Hypothalamus (tissue), 51 donors: ENCODE measurements at regions not wholly inside any gene's neighbourhood (a gene's known extent, or its start where the extent isn't known, plus 50 kb on each side); places are given as distances from the start of the nearest gene placed in this dataset.

Experiments
- DNase-seq, 51 donors: peaks; one replicate each; lab custom pipeline; 2025; lab: John Stamatoyannopoulos, UW

DNA sequence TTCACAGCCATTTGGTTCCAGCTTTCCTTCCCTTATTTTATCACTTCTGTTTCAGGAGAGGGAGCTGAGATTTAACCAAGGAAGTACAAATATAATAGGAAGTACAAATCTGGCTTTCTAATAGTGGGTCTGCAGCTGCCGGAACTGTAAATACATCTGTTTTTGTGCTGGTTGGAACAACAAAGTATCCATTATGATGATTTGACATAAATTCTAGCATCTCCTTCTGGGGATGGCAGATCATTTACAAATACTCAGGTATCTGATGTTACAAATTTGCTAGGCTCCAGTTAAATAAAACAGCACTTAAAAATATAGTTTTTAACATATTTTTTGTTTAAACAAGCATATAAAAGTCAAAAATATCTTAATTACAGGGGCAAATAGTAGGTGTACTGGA, 131.3 kb upstream of the SMIM21 start:
- DNase-seq: no peak

DNA sequence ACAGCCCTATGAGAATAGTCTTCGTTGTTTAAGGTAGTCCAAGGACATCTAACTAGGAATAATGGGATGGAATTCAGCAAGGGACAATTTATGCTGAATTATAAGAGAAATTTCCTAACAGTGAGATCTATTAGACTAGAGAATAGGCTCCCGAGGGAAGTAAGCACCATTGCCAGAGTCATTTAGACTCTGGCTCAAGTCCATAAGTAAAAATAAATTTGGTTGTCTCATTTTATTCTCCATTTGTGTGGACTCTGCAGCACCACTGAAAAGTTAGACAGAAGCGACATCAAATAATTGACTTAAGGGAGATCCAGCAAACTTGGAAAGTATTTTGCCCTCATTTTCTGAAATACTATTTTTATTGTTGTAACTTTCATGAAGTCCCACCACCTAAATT, 129.3 kb upstream of the SMIM21 start:
- no peak for DNase-seq

DNA sequence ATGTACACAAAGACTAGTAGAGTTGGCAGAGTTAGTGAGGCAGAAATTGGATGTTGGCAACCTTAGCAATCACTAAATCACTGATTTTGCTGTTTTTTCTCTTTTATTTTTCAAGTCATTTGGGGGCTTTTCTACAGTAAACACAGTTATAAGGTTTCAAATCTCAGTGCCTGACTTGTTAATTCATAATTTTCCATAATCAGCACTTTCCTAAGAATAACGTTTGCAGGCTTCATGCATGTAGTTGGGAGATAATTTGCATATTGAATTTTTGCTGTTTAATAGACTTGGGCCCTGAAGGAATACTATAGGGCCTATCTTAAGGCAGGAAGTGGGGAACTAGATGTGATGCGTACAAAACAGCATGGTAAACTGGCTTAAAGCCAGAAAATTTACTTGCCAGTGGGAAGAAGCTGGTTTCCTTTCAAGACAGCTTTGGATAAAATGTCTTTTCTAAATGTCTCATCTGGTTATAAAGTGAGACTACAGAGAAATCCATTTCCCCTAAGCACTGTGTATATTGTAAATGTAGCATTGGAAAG, 127.2 kb upstream of the SMIM21 start:
- no peak for DNase-seq

DNA sequence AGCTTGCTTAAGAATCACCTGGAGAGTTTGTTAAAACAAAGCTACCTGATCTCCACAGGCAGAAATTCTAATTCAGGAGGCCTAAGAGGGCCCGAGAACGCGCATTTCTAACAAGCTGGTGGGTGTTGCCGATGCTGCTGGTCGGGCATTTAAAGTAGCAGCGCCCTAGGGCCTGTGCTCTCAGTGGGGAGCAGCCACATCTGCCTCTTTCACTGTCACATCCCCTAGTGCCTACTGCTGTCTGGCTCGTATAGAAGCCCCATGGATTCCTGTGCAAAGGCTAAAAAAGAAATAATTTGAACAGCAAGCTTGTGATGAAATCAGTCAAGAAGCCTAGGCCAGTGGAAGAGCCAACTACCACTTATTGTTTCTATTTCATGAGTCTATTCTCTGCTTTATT, 126.7 kb upstream of the SMIM21 start:
- DNase-seq: no peak

DNA sequence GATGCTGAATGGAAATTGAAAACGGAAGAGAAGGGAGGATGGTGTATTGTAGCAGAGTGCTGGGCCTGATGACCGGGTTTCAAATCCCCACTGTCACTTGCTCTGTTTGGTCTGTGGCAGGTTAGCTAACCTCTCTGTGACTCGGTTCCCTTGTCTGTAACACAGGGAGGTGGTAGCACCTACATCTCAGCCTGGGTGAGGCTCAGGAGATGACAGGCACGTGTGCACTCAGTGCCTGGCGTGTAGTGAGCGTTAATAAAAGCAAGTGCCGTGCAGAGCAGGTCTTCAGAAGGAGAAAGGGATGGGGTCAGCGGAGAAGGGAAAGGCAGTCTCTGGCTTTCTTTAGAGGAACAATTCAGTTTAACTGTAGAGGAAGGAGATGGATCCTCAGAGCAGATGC, 125.5 kb upstream of the SMIM21 start:
- DNase-seq: no peak

DNA sequence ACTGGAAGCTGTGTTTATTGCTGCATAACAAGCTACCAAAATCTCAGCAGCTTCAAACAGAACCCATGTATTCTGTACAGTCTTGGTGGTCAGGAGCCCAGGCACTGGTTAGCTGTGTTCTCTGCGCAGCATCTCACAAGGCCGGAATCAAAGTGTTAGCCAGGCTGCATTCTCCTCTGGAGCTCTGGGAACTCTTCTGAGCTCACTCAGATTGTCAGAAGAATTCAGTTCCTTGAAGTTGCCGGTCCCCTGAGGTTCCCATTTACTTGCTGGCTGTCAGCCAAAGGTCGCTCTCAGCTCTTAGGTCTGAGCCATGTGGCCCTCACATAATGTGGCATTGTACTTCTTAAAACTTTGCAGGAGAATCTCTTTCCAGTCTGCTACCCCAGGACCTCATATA, 123.6 kb upstream of the SMIM21 start:
- peak in 2 of 51 donors; percentile 7 to 8 for DNase-seq

DNA sequence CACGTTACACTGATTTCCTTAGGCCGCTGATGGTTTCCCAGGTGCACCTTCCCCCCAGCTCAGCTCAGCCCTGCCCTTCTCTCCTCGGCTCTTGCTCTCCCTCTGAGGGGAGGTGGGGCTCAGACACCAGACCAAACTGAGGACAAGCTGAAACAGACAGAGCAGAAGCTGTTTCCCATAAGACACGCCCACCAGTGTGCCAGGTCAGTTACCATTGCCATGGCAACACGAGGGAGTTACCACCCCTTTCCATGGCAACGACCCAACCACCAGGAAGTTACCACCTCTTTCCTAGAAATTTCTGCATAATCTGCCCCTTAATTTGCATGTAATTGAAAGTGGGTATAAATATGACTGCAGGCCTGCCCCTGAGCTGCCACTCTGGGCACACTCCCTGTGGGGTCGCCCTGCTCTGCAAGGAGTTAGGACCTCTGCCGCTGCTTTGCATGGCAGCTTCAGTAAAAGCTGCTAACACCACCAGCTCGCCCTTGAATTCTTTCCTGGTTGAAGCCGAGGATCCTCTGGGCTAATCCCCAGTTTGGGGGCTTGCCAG, 120.9 kb upstream of the SMIM21 start:
- DNase-seq: peak in 15 of 51 donors; percentile 7 to 54 (median 19)

DNA sequence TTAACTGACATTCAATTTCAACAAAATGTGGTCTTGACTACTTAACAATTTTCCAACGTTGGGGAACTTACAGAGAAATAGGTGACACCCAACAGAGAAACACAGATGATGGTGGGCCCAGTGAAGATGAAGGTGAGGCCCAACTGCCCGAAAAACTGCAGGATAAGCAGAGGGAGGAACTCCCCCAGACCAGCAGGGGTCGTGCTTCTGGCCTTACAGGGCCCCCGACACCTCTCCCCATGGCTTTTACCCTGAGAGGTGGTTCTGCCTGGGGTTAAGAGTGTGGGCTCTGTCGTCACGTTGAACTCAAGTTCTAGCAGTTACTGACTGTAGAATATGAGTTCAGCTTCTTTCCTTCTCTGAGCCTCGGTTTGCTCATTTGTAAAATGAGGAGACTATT, 119.5 kb upstream of the SMIM21 start:
- no peak for DNase-seq

DNA sequence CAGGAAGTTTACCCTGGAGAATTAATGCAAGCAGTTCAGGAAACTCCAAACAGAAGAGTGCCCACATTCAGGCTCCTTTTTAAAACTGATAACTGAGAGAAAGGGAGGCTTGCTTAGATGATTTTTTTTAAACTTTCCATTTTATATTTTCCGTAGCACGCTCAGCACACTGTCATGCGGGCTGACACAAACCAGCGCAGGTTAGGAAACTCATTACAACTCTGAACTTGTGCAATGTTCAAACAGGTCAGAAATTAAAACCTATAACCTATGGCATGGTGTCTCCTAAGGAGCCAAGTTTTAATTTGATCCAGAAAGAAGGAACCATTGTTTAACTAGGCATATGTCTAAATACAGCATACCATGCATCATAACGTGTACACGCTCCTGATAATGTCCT, 117.7 kb upstream of the SMIM21 start:
- DNase-seq: no peak

DNA sequence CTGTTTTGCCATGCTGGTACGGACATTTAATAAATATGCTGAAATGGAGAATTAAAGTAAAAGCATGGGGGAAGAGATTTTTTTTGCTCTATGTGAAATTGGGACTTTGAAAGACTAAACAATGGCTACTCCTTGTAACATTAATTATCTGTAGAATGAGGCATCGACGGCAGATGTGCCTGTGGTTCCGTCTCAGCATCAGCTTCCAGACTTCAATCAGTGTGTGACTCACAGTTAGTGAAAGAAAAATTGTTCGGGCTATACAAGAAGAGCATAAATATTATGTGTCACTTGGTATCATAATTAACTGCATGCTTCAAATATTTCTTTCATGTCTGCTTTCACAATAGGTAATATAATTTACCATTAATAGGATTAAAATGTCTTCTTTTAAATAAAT, 117.0 kb upstream of the SMIM21 start:
- no peak for DNase-seq

DNA sequence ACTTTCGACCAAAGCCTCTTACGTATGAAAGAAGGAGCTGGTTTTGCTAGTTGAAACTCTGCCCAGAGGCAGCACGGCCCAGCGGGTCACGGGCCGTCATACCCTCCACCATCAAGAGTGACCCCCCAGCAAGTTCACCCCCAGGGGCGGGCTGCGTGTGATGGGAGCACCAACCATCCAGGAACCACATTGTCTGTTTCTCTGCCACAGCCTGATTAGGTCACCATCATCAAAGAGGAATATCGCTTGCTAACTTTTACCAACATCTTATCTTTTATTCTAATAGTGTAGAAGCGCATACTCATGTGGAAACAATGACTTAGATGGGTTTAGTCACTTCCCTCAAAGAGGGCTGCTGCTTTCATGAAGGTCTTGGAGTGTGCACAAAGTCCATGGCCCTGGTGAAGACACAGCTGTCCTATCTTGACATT, 116.6 kb upstream of the SMIM21 start:
- DNase-seq: no peak

DNA sequence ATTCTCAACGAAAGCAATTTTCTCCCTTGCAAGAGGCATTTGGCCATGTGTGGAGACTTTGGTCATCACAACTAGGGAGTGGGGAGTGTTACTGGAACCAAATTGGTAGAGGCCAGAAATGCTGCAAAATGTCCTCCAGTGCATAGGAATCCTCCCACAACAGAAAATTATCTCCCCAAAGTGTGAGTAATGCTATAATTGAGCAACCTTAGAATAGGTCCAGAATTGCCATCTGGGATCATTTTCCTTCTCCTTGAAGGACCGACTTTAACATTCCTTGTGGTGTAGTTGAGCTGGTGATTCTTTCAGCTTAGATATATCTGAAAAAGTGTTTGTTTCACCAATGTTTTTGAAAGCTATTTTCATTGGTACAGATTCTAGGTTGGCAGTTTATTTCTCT, 111.2 kb upstream of the SMIM21 start:
- DNase-seq: no peak

DNA sequence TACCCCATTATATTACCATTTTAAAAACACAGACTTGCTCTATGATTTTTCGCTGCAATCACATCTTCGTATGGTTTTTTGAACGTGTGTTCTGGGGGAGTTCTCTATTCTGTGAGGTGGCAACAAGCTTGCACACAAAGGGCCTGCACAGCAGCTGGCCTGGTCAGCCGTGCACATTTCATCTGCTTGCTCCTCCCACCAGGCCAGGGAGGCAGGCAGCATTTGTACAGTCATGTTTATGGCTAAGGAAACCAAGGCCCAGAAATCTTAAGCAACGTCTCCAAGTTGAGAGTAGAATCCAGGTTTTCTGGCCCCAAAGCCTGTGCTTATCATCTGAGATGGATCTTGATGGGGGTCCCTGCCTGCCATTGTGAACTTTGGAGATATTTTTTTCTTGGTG, 106.4 kb upstream of the SMIM21 start:
- no peak for DNase-seq

DNA sequence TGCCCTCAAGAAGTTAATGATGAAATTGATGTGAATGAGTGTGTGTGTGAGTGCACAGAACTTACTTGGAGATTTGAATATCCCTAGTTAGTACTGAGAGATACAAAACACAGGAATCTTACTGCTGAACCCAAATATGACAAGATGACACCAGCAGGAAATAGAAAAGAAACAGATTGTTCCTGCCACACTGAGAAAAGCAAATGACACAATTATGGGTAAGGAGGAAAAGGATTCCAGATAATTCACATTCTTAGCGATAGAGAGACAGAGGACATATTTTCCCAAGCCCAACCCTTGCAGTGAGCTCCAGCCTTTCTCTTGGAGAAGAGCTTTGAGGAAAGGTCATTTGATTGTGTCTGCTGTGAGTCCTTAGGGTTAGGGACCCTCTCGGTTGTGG, 105.7 kb upstream of the SMIM21 start:
- DNase-seq: no peak

DNA sequence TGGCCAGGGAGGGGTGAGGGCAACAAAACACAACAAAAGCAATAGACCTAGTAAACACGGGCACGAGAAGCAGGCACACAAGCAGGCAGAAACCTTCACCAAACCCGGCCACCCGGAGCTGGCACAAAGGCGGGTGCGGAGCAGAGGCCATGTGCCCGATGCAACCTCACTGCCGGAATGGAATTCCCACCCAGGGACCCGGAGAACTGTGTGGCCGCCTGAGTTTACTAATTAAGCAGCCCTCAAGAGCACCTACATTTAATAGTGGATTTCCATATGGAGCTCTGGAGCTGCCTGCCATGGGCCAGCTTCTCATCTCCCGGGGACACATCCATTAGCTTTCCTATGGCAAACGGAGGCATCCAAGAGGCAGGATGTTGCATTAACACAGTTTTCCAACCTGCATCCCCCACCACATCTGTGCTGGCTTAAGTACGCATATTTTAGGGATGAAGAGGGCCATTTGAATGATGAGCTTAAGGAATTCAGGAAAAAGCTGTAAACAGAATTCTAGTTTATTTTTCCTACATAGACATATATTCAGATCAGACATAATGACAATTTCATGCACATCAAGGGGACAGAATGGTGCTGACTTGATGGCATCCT, 104.5 kb upstream of the SMIM21 start:
- no peak for DNase-seq

DNA sequence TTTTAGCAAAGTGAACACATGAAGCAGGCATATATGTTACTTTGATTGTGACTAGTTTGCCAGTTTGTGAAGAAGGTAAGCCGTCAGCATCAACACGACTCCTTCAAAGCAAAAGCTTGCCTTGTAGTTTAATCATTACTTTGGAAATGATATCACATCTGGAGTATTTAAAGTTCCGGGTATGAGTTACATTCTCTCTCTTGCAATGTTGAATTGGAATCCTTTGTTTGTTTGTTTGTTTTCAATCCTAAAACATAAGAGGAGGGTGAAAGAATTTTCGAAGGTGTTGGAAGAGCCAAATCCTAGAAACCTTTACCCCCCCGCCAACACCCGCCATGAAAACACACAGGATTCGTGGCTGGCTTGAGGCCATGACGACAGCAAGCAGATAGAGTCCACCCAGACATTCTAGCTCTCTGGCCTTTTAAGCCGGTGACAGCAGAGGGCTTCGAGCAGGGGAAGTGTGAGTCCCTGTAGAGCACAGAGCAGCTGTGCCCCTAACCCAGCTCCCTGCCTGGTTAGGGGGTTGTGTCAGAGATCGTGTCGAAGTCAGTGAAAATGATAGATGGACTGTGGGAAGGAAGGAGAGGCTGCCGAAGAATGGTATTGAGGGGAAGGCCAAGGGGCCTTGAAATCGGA, 103.8 kb upstream of the SMIM21 start:
- no peak for DNase-seq

DNA sequence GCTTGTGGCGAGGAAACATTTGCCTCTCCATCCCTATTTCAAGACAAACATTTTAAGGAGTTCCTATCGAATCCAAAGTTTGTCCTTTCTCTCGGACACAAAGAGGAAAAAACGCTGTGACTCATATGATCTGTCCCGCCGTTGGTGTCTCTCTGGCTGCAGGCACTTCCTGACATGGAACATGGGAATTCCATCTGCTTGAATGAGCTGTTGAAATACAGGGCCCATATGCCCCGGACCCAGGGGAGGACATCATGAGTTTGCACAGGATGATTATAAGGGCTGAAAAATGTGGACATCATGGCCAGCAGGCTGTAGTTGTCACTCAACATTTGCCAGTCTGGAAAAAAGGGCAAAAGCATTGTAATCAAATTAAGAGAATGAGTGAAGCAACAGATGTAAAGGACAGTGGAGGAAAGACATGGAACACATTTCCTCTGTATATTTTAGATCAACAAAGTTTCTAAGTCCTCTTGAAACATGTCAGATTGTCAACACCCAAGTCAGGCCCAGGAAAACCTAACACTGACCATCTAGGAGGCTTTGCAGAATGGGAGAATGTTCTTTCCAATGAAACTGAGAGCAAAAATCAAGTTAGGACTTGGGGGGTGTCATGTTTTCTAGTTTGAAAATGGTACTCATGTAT, 103.2 kb upstream of the SMIM21 start:
- no peak for DNase-seq

DNA sequence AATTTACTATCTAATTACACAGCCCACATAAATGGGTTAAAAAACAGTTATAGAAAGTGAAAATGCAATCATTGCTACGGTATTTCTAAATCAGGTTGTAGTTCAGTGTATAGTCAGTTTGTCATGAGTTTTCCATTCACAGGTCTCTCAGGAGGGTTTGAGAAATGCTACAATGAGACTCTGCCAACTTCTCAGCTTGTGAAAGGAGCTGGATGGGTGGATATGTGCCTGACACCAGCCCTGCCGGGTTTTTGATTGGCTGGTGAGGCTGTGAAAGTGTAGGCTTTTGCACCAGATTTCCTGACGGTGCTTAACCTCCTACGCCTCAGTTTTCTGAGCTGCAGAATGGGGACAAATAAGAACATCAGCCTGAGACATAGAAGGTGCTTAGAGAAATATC, 102.6 kb upstream of the SMIM21 start:
- no peak for DNase-seq

DNA sequence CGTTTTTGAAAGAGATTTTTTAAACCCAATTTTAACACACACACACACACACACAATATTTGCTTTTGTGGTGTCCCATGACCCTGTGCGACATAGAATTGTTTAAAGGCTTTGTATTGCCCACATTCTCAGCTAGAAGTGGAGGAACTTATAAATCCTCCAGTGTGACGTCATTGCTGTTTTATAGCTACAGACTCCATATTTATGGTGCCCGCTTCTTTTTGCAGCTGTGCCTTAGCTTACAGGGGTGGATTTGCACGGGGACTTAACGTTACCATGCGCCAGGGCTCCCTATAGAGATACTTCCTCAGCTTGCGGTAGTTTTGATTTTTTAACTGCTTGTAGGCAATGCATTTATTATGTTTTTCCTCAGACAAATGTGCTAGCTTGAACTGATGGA, 101.9 kb upstream of the SMIM21 start:
- no peak for DNase-seq

DNA sequence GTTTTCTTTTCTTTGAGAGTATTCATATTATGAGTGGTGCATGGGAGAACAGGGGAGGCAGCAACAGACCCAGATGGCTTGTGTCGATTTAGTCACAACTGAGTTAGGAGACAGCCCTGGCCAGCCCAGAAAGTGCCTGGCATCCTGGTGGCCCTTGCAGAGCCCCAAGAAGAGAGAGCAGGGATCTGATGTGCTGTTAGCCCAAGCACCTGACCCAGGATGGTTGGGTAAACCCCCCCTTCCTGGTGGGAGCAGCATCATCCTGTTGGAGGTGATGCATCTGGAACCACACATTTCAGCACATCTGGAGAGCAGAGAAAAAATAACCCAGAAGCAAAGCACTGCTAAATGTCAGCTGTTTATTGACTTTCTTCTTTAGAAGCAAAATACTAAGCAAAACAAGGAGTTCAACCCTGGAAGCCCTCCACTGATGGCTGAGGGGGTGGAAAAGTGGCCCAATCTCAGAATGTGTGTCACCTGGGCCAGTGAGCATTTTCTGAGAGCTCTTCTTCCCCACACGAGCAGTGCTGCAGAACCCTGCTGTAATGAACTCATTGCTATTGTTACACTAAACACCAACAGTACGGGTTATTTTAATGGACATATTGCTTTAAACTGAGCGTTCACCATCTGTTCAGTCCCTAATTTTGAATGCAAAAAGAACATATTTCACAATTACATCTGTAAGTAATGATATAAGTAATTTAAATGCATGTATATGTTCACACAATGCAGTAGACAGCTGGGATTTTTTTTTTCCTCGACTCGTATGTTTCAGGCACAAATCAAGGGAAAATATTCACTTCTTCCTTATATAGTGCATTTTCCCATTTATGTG, 100.6 kb upstream of the SMIM21 start:
- DNase-seq: no peak

DNA sequence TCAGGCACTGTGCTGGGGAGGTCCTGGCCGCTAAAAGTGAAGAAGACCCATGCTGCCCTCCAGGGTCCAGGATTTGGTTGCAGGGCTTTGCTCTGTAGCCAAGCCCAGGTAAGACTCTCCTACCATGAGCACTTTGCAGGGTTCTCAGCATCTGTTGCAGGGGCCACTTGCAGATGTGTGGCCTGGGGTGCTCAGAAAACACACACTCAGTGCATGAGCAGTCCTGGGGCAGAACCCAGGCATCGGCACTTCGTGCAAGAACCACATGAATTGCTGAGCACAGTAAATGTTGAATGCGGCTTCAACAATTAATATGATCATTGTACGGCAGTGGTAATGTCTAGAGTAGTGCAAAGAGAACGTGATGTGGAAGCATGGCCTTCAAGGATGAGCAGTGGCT, 98.5 kb upstream of the SMIM21 start:
- no peak for DNase-seq
